Effector memory CD4-positive, alpha-beta T cell (primary cell): ENCODE measurements at regions not wholly inside any gene's neighbourhood (a gene's known extent, or its start where the extent isn't known, plus 50 kb on each side); places are given as distances from the start of the nearest gene placed in this dataset.

Experiments used
- DNase-seq, 3 donors: peaks; one replicate each; pipeline ENCODE4 v3.0.0-alpha.2; 2020
- H3K27ac ChIP-seq: 2 replicates; pipeline ENCODE4 v1.7.0; 2013; ENCODE audit warnings: mild to moderate bottlenecking, low read length, moderate library complexity; ENCODE audit not compliant: insufficient read depth, poor library complexity, severe bottlenecking
- H3K27me3 ChIP-seq: replicated peaks from 2 replicates; pipeline ENCODE4 v1.7.0; 2013; ENCODE audit warnings: mild to moderate bottlenecking, low read length; ENCODE audit not compliant: insufficient read depth, control insufficient read depth, poor library complexity, severe bottlenecking
- H3K36me3 ChIP-seq: 2 replicates; pipeline ENCODE4 v1.7.0; 2013; ENCODE audit warnings: mild to moderate bottlenecking, low read length, moderate library complexity; ENCODE audit not compliant: control insufficient read depth, insufficient read depth
- H3K4me1 ChIP-seq: 2 replicates; pipeline ENCODE4 v1.7.0; 2013; ENCODE audit warnings: low read length, mild to moderate bottlenecking; ENCODE audit not compliant: control insufficient read depth, insufficient read depth, poor library complexity, severe bottlenecking
- H3K4me3 ChIP-seq: 2 replicates; pipeline ENCODE4 v1.7.0; 2013; ENCODE audit warnings: low read length, low read depth, mild to moderate bottlenecking; ENCODE audit not compliant: insufficient read depth, poor library complexity, severe bottlenecking
- H3K9me3 ChIP-seq: 2 replicates; pipeline ENCODE4 v1.7.0; 2013; ENCODE audit warnings: mild to moderate bottlenecking, low read length, moderate library complexity; ENCODE audit not compliant: control insufficient read depth

DNA sequence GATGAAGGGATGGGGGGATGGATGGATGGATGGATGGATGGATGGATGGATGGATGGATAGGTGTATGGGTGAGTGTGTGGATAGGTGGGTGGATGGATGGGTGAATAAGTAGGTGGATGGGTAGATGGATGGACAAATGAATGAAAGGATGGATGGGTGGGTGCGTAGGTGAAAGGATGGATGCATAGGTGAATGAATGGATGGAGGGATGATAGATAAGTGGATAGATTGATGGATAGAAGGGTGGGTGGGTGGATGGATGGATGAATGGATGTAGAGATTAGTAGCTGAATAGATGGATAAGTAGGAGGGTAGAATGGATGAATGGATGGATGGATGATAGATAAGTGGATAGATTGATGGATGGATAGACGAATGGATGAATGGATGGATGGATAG lies 152.7 kb downstream of the MN1 start:
- H3K27me3 ChIP-seq: no peaks in the 10 kb centered on the region
- no peaks in the 10 kb centered on the region for H3K4me1 ChIP-seq
- no peaks in the 10 kb centered on the region for H3K36me3 ChIP-seq
- no peak overlapping the region for H3K27ac ChIP-seq
- H3K9me3 ChIP-seq: no peaks in the 10 kb centered on the region
- no peak for DNase-seq
- H3K4me3 ChIP-seq: no peak overlapping the region

DNA sequence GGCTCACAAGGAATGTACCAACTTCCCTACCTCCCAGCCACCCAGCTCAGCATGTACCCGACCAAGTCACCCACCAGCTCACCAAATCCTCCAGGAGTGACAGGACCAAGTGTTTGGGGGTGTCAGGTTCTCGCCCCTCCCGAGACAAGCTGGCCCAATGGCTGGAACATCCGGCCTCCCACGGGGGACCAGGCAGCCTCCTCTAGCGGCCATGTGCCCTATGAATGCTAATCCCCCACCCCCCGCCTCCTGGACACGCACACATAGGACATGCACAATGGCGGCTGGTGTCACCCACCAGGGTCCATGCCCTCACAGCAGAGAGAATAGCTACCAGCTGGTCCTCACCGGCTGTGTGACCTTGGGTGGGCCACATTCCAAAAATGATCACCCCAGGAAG lies 151.0 kb downstream of the MN1 start:
- H3K4me3 ChIP-seq: no peak overlapping the region
- H3K27ac ChIP-seq: no peak overlapping the region
- no peak for DNase-seq
- no peaks in the 10 kb centered on the region for H3K4me1 ChIP-seq
- no peaks in the 10 kb centered on the region for H3K9me3 ChIP-seq
- H3K27me3 ChIP-seq: no peaks in the 10 kb centered on the region
- no peaks in the 10 kb centered on the region for H3K36me3 ChIP-seq

DNA sequence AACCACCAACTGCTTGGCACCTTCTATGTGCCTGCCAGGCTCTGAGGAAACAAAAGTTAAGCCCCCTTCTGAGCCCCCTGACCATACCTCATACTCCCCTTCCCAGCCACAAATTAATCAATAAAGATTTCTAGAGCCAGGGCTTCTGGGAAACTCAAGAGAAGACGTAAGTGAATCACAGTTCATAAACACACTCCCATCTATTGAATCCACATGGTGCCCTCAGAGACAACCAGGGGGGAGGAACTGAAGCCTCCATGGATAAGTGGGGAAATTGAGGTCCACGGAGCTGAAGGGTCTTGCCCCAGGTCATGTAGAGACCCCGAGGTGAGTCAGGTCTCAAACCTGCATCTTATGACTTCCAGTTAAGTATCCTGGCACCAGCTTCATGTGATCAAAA lies 150.6 kb downstream of the MN1 start:
- H3K27me3 ChIP-seq: no peaks in the 10 kb centered on the region
- H3K9me3 ChIP-seq: no peaks in the 10 kb centered on the region
- H3K4me3 ChIP-seq: no peak overlapping the region
- H3K27ac ChIP-seq: no peak overlapping the region
- H3K4me1 ChIP-seq: no peaks in the 10 kb centered on the region
- H3K36me3 ChIP-seq: no peaks in the 10 kb centered on the region
- DNase-seq: no peak

DNA sequence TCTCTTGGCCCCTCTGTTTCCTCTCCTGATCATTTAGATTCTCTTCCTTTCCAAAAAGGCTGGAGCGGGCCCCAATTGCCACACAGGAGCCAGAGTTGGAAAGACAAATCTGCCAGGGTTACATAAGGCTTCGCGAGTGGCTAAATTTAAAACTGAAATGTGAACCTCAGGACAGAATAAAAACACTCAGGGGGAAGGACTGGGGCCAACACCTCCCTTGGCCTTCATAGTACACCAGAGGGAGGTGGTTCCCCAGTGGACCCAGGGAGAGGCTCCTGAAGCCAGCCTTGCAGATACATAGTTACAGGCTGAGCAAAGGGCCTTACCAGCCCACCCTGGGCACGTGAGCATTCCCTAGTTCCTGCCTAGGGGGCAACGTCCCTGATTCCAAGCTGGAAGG lies 150.1 kb downstream of the MN1 start:
- Histone ChIP-seq H3K27me3 (no peaks in the 10 kb centered on the region), H3K27ac (no peak overlapping the region), H3K36me3 (no peaks in the 10 kb centered on the region), H3K9me3 (no peaks in the 10 kb centered on the region), H3K4me3 (no peak overlapping the region), H3K4me1 (no peaks in the 10 kb centered on the region)
- no peak for DNase-seq

DNA sequence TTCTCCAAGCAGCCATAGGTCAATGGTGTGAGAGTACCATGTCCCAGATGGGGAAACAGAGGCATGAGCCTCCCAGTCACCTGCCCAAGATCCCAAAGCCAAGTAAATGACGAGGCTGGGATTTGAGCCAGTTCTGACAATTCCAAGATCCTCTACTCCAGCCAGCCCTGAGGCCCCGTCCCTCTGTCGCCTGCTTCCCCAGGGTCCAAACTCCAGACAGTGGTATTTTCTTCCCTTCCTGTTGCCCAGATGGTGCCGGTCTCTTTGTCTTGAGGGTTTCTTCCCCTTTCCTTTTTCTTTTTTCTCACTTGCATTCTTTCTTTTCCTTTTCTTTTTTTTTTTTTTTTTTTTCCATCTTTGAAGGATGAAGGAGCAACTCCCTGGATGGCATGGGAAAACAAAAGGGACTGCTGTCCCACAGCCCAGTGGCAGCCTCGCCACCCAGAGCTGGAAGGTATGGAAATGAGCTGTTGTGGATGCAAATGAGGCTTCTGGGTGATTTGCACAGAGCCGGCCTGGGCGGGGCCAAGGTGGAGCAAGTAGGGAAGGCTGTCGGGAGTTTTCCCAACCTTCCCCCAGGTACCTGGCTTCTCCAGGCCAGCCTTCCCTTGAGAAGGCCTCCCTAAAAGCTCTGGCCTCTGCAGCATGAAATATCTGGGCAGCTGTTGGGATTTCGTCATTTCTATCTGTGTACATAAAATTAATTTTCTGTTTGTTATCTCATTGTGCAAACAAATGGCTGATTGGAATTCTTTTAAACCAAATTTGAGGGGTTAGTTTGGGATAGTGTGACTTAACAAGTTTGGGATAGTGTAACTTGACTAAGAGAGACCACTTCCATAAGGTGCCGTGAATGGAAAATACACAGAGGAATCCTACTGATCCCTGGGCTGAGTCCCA lies 146.8 kb downstream of the MN1 start:
- peaks cover 10% of the 10 kb centered on the region for H3K9me3 ChIP-seq
- H3K4me3 ChIP-seq: no peak overlapping the region
- no peak overlapping the region for H3K27ac ChIP-seq
- H3K4me1 ChIP-seq: no peaks in the 10 kb centered on the region
- no peaks in the 10 kb centered on the region for H3K36me3 ChIP-seq
- H3K27me3 ChIP-seq: no peaks in the 10 kb centered on the region
- DNase-seq: no peak

DNA sequence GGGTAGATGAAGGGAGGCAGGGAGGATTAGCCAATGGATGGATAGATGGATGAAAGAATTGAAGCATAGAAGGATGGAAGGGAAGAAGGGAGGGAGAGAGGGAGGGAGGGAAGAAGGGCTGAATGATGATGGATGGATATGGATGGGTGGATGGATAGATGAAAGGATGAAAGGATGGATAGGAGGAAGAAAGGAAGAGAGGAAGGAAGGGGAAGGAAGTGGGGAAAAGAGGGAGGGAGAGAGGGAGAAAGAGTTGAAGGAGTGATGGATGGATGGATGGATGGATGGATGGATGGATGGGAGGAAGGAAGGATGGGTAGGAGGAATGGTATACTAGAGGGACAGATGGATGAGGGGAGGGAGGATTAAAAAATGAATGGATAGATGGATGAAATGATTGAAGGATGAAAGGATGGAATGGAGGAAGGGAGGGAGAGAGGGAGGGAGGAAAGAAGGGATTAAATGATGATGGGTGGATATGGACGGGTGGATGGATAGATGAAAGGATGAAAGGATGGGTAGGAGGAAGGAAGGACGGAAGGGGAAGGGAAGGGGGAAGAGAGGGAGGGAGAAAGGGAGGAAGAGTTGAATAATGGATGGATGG lies 145.9 kb downstream of the MN1 start:
- Histone ChIP-seq H3K36me3 (no peaks in the 10 kb centered on the region), H3K4me1 (no peaks in the 10 kb centered on the region), H3K9me3 (peaks cover 10% of the 10 kb centered on the region), H3K27ac (no peak overlapping the region), H3K4me3 (no peak overlapping the region), H3K27me3 (no peaks in the 10 kb centered on the region)
- DNase-seq: no peak

DNA sequence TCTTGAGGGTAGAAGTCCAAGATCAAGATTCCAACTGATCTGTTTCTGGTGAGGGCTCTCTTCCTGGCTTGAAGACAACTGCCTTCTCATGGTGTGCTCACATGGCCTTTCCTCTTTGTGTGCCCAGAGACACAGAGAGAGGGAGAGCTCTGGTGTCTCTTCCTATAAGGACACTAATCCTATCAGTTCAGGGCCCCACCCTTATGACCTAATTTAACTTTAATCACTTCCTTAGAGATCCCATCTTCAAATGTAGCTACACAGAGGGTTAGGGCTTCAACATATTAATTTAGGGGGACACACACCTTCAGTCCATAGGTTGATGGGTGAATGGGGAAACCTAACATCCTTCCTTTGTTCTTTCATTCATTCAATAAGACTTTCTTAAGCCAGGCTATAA lies 144.6 kb downstream of the MN1 start:
- Histone ChIP-seq H3K9me3 (peaks cover 10% of the 10 kb centered on the region), H3K4me3 (no peak overlapping the region), H3K36me3 (no peaks in the 10 kb centered on the region), H3K27me3 (no peaks in the 10 kb centered on the region), H3K27ac (no peak overlapping the region), H3K4me1 (no peaks in the 10 kb centered on the region)
- no peak for DNase-seq

DNA sequence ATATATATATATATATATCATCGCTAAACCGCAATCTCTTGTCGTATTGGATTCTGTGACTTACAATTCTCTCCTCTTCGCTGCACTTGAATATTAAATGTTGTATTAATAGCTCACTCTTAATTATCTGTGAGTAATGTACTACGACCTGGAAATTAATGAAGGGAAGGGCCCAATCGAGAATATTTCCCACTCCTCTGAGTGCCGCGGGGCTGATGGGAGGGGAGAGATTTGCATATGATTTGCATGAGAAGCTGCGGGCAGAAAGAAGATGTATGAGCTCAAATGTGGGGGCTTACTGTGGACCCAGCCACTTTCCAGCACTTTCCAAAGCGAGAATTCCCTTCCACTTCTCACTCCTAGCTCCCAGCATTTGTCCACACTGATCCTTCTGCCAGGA lies 141.2 kb downstream of the MN1 start:
- Histone ChIP-seq H3K4me3 (no peak overlapping the region), H3K9me3 (peaks cover 10% of the 10 kb centered on the region), H3K27me3 (no peaks in the 10 kb centered on the region), H3K4me1 (no peaks in the 10 kb centered on the region), H3K36me3 (no peaks in the 10 kb centered on the region), H3K27ac (no peak overlapping the region)
- DNase-seq: no peak

DNA sequence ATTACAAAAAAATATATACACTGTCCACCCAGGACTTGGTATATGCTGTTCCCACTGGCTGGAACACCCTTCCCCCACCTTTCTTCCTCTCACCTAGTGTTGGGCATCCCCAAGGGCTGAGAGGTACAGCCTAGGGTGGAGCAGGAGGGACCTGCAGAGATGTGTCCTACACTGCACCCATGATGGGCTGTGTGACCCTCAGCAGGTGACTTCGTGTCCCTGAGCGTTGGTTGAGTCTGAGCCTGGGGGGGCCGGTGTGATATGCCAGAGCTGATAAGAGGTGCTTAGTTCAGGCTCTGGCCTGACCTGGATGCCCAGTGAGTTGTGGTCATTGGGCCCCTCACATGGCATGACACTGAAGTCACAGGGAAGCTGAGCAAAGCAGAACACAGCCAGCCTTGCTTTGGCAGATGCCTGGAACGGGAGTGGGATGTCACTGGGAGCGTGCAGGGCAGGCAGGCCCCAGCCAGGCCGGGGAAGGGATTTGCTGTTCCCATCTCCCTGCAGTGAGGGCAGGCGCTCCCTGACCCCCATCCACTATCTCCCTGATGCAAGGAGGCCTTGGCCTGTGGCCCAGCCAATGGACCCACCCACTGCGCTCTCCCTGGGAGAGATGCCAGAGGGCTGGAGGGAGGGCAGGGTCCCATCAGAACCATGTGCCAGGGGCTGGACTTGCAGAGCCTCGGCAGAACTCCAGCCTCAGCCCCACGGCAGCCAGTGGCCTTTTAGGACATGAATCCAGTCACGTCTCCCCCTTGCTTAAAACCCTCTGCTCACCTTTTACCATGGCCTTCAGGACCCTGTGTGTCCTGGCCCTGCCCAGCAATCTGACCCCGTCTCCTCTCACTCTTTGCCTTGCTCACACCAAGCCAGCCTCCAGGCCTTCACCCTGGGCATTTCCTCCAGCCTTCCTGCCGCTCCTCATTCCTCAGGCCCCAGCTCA lies 138.9 kb downstream of the MN1 start:
- no peak for DNase-seq
- Histone ChIP-seq H3K36me3 (no peaks in the 10 kb centered on the region), H3K27ac (no peak overlapping the region), H3K27me3 (no peaks in the 10 kb centered on the region), H3K4me1 (no peaks in the 10 kb centered on the region), H3K9me3 (no peaks in the 10 kb centered on the region), H3K4me3 (no peak overlapping the region)
